ENCODE measurements at regions not wholly inside any gene's neighbourhood (a gene's known extent, or its start where the extent isn't known, plus 50 kb on each side); places are given as distances from the start of the nearest gene placed in this dataset.

- no peaks in the 10 kb centered on the region for H3K9me3 ChIP-seq (replicated peaks in 1 of 2; ENCODE audit: control insufficient read depth in 2 of 2, insufficient read depth in 1 of 2, low read depth in 1 of 2, low read length in 2 of 2)
- H3K18ac ChIP-seq (ENCODE audit: low read length), result no peak overlapping the region
- H3K4me1 ChIP-seq (ENCODE audit: control insufficient read depth in 2 of 2, insufficient read depth in 1 of 2, low read depth in 1 of 2, low read length in 2 of 2), result no peaks in the 10 kb centered on the region
- H2BK12ac ChIP-seq (ENCODE audit: low read length), result no peak overlapping the region
- no peak overlapping the region for H2BK120ac ChIP-seq (ENCODE audit: low read depth, low read length)
- no peak overlapping the region for H2BK15ac ChIP-seq (ENCODE audit: low read length)
- no peak overlapping the region for H4K91ac ChIP-seq (ENCODE audit: low read depth, low read length, poor library complexity)
- H3K4me2 ChIP-seq (ENCODE audit: insufficient read depth, low read length, poor library complexity, severe bottlenecking), result no peak overlapping the region
- no peak overlapping the region for H3K14ac ChIP-seq (ENCODE audit: low read length)
- H3K9ac ChIP-seq (ENCODE audit: low read depth, low read length, poor library complexity), result no peak overlapping the region
- no peak overlapping the region for H3K27ac ChIP-seq (replicated peaks; ENCODE audit: low read length)
- peaks cover 0 to 17% (median 0%) of the 10 kb centered on the region in 3 experiments for H3K27me3 ChIP-seq (ENCODE audit: control insufficient read depth in 3 of 3, insufficient read depth in 3 of 3, low read depth in 1 of 3, low read length in 3 of 3)
- H3K4ac ChIP-seq (ENCODE audit: low read length), result no peak overlapping the region
- no peak overlapping the region for H3K23ac ChIP-seq (ENCODE audit: low read depth, low read length, poor library complexity)
- H2AK5ac ChIP-seq (ENCODE audit: low read depth, low read length), result no peak overlapping the region
- H4K8ac ChIP-seq (ENCODE audit: low read depth, low read length), result no peak overlapping the region
- DNase-seq (ENCODE audit: low spot score), result no peak
- H3K4me3 ChIP-seq (ENCODE audit: low read length in 2 of 2), result no peak overlapping the region
- WGBS, 2 donors (ENCODE audit: extremely low coverage in 2 of 2, insufficient read length in 2 of 2, insufficient replicate concordance in 1 of 2), result no CpG with 5 or more reads among the region's 3 CpGs
- no peaks in the 10 kb centered on the region for H3K36me3 ChIP-seq (replicated peaks in 1 of 2; ENCODE audit: control insufficient read depth in 2 of 2, insufficient read depth in 2 of 2, low read length in 2 of 2)
- H3K79me1 ChIP-seq (ENCODE audit: low read depth, low read length), result no peaks in the 10 kb centered on the region
- H2AFZ ChIP-seq (ENCODE audit: low read length), result no peak overlapping the region
- H2BK5ac ChIP-seq (ENCODE audit: low read length), result no peak overlapping the region
These were observed 289.5 kb upstream of the FAT3 start for GRCh38 chr11:91935120-91935519.

DNA sequence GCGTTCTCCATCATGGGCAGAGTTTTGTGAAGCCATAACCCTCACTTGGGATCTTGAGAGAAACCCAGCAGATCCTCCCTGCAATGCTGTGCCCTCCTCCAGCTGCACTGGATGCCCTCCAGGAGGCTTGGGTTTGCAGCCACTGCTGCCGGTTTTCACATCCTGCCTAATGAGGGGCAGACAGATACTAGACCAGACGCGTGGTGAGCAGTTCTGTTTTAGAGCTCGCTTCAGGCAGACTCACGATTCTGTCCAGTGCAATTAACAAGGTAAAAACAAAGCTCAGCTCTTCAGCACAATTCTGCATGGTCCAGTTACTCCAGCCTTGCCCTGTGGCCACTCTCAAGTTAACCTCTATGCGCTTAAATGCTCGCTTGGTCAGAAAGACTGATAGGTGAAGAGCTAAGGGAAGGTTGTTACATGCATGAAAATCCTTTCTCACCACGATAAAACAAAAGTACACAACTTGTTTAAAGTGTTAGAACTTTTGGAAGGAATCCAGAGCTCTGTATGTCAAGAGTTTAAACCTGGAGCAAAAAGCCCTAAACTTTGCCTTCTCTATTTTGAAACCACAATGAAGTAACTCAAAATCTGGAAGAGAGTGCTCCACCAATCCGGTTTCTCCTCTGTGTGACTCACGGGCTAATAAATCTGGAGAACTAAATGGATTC lies 292.3 kb upstream of the FAT3 start:
- WGBS, 2 donors (ENCODE audit: extremely low coverage in 2 of 2, insufficient read length in 2 of 2, insufficient replicate concordance in 1 of 2), result no CpG with 5 or more reads among the region's 11 CpGs
- H3K14ac ChIP-seq (ENCODE audit: low read length), result no peak overlapping the region

GRCh38 chr11:91927448-91927847 lies 297.2 kb upstream of the FAT3 start:
- no CpG with 5 or more reads among the region's 2 CpGs for WGBS, 2 donors (ENCODE audit: extremely low coverage in 2 of 2, insufficient read length in 2 of 2, insufficient replicate concordance in 1 of 2)
- Histone ChIP-seq H3K9me3 (replicated peaks in 1 of 2; ENCODE audit: control insufficient read depth in 2 of 2, insufficient read depth in 1 of 2, low read depth in 1 of 2, low read length in 2 of 2) (no peaks in the 10 kb centered on the region), H3K9ac (ENCODE audit: low read depth, low read length, poor library complexity) (no peak overlapping the region), H3K4me1 (ENCODE audit: control insufficient read depth in 2 of 2, insufficient read depth in 1 of 2, low read depth in 1 of 2, low read length in 2 of 2) (no peaks in the 10 kb centered on the region), H2BK5ac (ENCODE audit: low read length) (no peak overlapping the region), H3K14ac (ENCODE audit: low read length) (no peak overlapping the region), H3K36me3 (replicated peaks in 1 of 2; ENCODE audit: control insufficient read depth in 2 of 2, insufficient read depth in 2 of 2, low read length in 2 of 2) (no peaks in the 10 kb centered on the region), H3K18ac (ENCODE audit: low read length) (no peak overlapping the region), H3K27ac (replicated peaks; ENCODE audit: low read length) (no peak overlapping the region), H4K91ac (ENCODE audit: low read depth, low read length, poor library complexity) (no peak overlapping the region), H3K23ac (ENCODE audit: low read depth, low read length, poor library complexity) (no peak overlapping the region), H2BK12ac (ENCODE audit: low read length) (no peak overlapping the region), H3K79me1 (ENCODE audit: low read depth, low read length) (no peaks in the 10 kb centered on the region), H3K4me3 (ENCODE audit: low read length in 2 of 2) (no peak overlapping the region), H3K4me2 (ENCODE audit: insufficient read depth, low read length, poor library complexity, severe bottlenecking) (no peak overlapping the region), H2AK5ac (ENCODE audit: low read depth, low read length) (no peak overlapping the region), H3K4ac (ENCODE audit: low read length) (no peak overlapping the region), H3K27me3 (ENCODE audit: control insufficient read depth in 3 of 3, insufficient read depth in 3 of 3, low read depth in 1 of 3, low read length in 3 of 3) (peaks cover 0 to 16% (median 0%) of the 10 kb centered on the region in 3 experiments), H2AFZ (ENCODE audit: low read length) (no peak overlapping the region), H4K8ac (ENCODE audit: low read depth, low read length) (no peak overlapping the region), H2BK15ac (ENCODE audit: low read length) (no peak overlapping the region), H2BK120ac (ENCODE audit: low read depth, low read length) (no peak overlapping the region)
- DNase-seq (ENCODE audit: low spot score), result no peak

More for the DNA sequence above, 292.3 kb upstream of the FAT3 start:
- no peak for DNase-seq (ENCODE audit: low spot score)
- H3K4me3 ChIP-seq (ENCODE audit: low read length in 2 of 2), result no peak overlapping the region
- no peaks in the 10 kb centered on the region for H3K9me3 ChIP-seq (replicated peaks in 1 of 2; ENCODE audit: control insufficient read depth in 2 of 2, insufficient read depth in 1 of 2, low read depth in 1 of 2, low read length in 2 of 2)
- H3K18ac ChIP-seq (ENCODE audit: low read length), result no peak overlapping the region
- H3K9ac ChIP-seq (ENCODE audit: low read depth, low read length, poor library complexity), result no peak overlapping the region
- no peak overlapping the region for H2AFZ ChIP-seq (ENCODE audit: low read length)
- H3K4me2 ChIP-seq (ENCODE audit: insufficient read depth, low read length, poor library complexity, severe bottlenecking), result no peak overlapping the region
- H3K36me3 ChIP-seq (replicated peaks in 1 of 2; ENCODE audit: control insufficient read depth in 2 of 2, insufficient read depth in 2 of 2, low read length in 2 of 2), result no peaks in the 10 kb centered on the region
- no peak overlapping the region for H2AK5ac ChIP-seq (ENCODE audit: low read depth, low read length)
- no peak overlapping the region for H3K27ac ChIP-seq (replicated peaks; ENCODE audit: low read length)
- H3K4me1 ChIP-seq (ENCODE audit: control insufficient read depth in 2 of 2, insufficient read depth in 1 of 2, low read depth in 1 of 2, low read length in 2 of 2), result no peaks in the 10 kb centered on the region
- no peak overlapping the region for H2BK15ac ChIP-seq (ENCODE audit: low read length)
- no peak overlapping the region for H4K8ac ChIP-seq (ENCODE audit: low read depth, low read length)
- no peak overlapping the region for H3K4ac ChIP-seq (ENCODE audit: low read length)
- no peak overlapping the region for H2BK5ac ChIP-seq (ENCODE audit: low read length)
- no peak overlapping the region for H2BK12ac ChIP-seq (ENCODE audit: low read length)
- no peaks in the 10 kb centered on the region for H3K79me1 ChIP-seq (ENCODE audit: low read depth, low read length)
- no peak overlapping the region for H3K23ac ChIP-seq (ENCODE audit: low read depth, low read length, poor library complexity)
- no peak overlapping the region for H2BK120ac ChIP-seq (ENCODE audit: low read depth, low read length)
- H4K91ac ChIP-seq (ENCODE audit: low read depth, low read length, poor library complexity), result no peak overlapping the region
- H3K27me3 ChIP-seq (ENCODE audit: control insufficient read depth in 3 of 3, insufficient read depth in 3 of 3, low read depth in 1 of 3, low read length in 3 of 3), result peaks cover 0 to 17% (median 0%) of the 10 kb centered on the region in 3 experiments

GRCh38 chr11:91926965-91927364 lies 297.7 kb upstream of the FAT3 start:
- Histone ChIP-seq H4K8ac (ENCODE audit: low read depth, low read length) (no peak overlapping the region), H3K23ac (ENCODE audit: low read depth, low read length, poor library complexity) (no peak overlapping the region), H3K27me3 (ENCODE audit: control insufficient read depth in 3 of 3, insufficient read depth in 3 of 3, low read depth in 1 of 3, low read length in 3 of 3) (peaks cover 0 to 11% (median 0%) of the 10 kb centered on the region in 3 experiments), H2BK120ac (ENCODE audit: low read depth, low read length) (no peak overlapping the region), H3K4ac (ENCODE audit: low read length) (no peak overlapping the region), H2BK15ac (ENCODE audit: low read length) (no peak overlapping the region), H3K27ac (replicated peaks; ENCODE audit: low read length) (no peak overlapping the region), H3K9ac (ENCODE audit: low read depth, low read length, poor library complexity) (no peak overlapping the region), H4K91ac (ENCODE audit: low read depth, low read length, poor library complexity) (no peak overlapping the region), H2AK5ac (ENCODE audit: low read depth, low read length) (no peak overlapping the region), H3K79me1 (ENCODE audit: low read depth, low read length) (no peaks in the 10 kb centered on the region), H2BK12ac (ENCODE audit: low read length) (no peak overlapping the region), H3K9me3 (replicated peaks in 1 of 2; ENCODE audit: control insufficient read depth in 2 of 2, insufficient read depth in 1 of 2, low read depth in 1 of 2, low read length in 2 of 2) (no peaks in the 10 kb centered on the region), H3K4me3 (ENCODE audit: low read length in 2 of 2) (no peak overlapping the region), H2AFZ (ENCODE audit: low read length) (no peak overlapping the region), H3K4me2 (ENCODE audit: insufficient read depth, low read length, poor library complexity, severe bottlenecking) (no peak overlapping the region), H3K14ac (ENCODE audit: low read length) (no peak overlapping the region), H3K4me1 (ENCODE audit: control insufficient read depth in 2 of 2, insufficient read depth in 1 of 2, low read depth in 1 of 2, low read length in 2 of 2) (no peaks in the 10 kb centered on the region), H2BK5ac (ENCODE audit: low read length) (no peak overlapping the region), H3K36me3 (replicated peaks in 1 of 2; ENCODE audit: control insufficient read depth in 2 of 2, insufficient read depth in 2 of 2, low read length in 2 of 2) (no peaks in the 10 kb centered on the region), H3K18ac (ENCODE audit: low read length) (no peak overlapping the region)
- DNase-seq (ENCODE audit: low spot score), result no peak
- no CpG with 5 or more reads among the region's 1 CpG for WGBS, 2 donors (ENCODE audit: extremely low coverage in 2 of 2, insufficient read length in 2 of 2, insufficient replicate concordance in 1 of 2)
